WI38 (cell line): ENCODE measurements at regions not wholly inside any gene's neighbourhood (a gene's known extent, or its start where the extent isn't known, plus 50 kb on each side); places are given as distances from the start of the nearest gene placed in this dataset.

Experiments
- H3K4me3 ChIP-seq: 2 replicates; pipeline ENCODE4 v1.5.1; 2011; ENCODE audit warnings: low read depth, mild to moderate bottlenecking, control low read depth, low read length
- TF ChIP-seq, protein P1 (sequence below): IDR thresholded peaks from 2 replicates; pipeline ENCODE4 v1.5.1; 2012; ENCODE audit warnings: low read depth, mild to moderate bottlenecking, control low read depth, low read length

DNA sequence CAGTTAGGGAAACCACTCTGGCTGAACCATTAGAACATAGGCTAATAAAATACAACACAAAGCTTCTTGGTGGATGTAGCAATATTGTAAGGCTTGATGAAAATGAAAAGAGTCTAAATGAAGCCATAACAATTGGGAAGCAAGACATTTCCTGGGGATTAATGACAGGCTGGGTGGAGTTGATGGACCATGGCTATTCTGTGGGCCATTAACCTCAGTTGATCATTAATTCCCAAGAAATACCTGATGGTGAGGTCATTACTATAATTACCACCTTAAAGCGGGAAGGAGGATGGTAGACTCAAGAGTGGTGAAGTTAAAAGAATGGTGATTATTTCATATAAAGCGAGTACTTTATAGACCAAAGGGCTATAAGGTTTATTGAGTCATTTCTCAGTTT, 455.8 kb upstream of the MAP3K7 start:
- H3K4me3 ChIP-seq: no peak overlapping the region
- TF ChIP-seq, protein P1, sequence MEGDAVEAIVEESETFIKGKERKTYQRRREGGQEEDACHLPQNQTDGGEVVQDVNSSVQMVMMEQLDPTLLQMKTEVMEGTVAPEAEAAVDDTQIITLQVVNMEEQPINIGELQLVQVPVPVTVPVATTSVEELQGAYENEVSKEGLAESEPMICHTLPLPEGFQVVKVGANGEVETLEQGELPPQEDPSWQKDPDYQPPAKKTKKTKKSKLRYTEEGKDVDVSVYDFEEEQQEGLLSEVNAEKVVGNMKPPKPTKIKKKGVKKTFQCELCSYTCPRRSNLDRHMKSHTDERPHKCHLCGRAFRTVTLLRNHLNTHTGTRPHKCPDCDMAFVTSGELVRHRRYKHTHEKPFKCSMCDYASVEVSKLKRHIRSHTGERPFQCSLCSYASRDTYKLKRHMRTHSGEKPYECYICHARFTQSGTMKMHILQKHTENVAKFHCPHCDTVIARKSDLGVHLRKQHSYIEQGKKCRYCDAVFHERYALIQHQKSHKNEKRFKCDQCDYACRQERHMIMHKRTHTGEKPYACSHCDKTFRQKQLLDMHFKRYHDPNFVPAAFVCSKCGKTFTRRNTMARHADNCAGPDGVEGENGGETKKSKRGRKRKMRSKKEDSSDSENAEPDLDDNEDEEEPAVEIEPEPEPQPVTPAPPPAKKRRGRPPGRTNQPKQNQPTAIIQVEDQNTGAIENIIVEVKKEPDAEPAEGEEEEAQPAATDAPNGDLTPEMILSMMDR: no peak

DNA sequence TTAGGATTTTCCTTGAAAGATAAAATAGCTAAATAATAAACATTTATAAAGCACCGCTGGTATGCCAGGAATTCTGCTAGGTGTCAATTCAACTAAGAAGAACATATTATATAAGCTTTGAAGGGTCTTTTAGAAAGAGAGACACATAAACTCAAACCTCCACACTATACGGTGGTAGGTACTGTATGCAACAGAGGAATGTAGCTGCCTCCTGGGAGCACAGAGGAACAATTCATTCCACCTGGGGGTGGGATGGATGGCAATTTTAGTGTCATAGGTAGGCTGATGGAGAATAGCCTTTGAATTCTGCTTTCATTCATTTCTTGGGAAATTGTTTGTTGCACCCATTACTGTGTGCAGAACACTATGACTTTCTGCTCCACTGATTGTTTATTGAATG, 447.1 kb upstream of the MAP3K7 start:
- H3K4me3 ChIP-seq: no peak overlapping the region
- TF ChIP-seq, protein P1: no peak

DNA sequence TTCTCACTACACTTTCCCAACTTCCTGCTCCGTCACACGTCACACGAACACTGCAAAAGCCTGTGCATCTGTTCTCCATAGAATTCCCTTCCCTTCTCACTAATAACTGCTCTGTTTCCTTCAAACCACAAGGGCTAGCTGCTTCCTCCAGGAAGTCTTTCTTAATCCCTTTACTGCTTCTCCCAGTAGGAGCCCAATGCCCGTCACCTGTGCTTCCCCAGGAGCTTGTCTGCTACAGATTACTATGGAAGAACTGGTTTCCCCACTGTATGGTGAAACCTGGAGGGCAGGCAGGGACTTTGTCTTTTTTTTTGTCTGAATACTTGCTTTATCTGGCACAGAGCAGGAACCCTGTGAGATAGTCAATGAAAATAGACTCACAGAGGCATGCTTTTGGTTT, 444.7 kb upstream of the MAP3K7 start:
- no peak overlapping the region for H3K4me3 ChIP-seq
- TF ChIP-seq, protein P1: no peak

DNA sequence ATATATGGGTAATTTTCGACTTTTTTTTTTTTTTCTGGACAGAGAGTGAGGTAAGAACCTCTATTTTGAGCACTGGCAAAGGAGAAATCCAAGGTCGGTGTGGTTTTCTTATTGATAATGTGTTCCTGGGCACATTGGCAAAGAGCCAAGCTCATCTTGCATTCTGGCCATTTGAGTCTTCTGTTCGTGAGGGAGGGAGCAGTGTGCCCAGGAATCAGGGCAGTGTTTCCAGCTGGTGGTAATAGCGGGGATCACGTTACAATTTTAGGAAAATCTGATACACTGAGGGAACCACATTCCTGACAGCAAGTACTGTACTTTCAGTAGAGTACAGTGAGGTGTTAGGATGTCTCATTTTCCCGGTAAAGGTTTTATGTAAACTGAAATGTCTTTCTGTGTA, 442.3 kb upstream of the MAP3K7 start:
- H3K4me3 ChIP-seq: no peak overlapping the region

DNA sequence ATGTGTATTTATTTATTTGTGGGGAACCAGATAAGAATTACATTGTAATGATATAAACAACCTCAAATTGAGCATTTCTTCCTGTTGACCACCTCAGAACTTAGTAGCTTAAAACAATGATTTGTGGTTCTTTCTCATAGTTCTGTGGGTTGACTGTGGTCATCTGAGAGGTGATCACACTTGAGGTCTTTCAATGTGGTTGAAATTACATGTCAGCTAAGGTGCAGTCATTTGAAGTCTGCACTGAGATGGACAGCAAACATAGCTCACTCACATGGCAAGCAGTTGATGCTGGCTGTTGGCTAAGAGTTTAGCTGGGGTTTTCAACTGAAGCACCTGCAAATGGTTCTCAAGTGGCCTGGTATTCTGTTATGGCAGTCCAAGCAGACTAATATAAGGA, 436.7 kb upstream of the MAP3K7 start:
- TF ChIP-seq, protein P1: no peak
- no peak overlapping the region for H3K4me3 ChIP-seq

More for the DNA sequence above, 442.3 kb upstream of the MAP3K7 start:
- TF ChIP-seq, protein P1: no peak

DNA sequence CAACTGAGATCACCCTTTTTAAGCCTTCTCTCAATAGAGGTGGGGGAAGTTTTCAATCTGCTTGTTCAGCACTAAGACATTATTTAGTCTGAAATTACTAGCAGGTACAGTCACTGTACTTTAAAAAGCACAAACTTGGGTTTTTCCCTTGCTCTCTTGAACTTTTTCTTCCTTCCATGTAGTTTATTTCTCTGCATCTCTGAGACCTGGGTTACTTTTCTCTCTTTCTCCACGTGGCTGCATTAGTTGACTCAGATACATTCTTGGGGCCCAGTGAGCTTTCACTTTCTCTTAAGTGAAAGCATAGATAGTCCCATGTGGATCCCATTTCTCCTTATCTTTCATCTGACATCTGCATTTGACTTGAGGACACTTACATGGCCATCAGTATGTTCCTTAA, 433.9 kb upstream of the MAP3K7 start:
- TF ChIP-seq, protein P1: no peak
- H3K4me3 ChIP-seq: no peak overlapping the region

DNA sequence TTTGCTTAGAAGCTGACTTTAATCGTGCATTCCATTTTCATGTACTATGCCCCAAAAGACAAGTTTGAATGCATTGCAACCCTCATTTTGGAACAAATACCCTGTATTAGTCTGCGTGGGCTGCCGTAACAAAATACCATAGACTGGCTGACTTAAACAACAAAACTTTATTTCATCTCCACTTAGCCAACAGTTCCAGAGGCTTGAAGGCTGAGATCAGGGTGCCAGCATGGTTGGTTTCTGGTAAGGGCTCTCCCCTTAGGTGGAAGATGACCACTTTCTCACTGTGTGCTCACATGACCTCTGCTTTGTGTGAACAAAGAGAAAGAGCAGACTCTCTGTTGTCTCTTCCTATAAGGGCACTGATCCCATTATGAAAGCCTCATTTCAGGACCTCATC, 431.7 kb upstream of the MAP3K7 start:
- no peak overlapping the region for H3K4me3 ChIP-seq
- TF ChIP-seq, protein P1: no peak
